G401 (cell line): ENCODE measurements at regions not wholly inside any gene's neighbourhood (a gene's known extent, or its start where the extent isn't known, plus 50 kb on each side); places are given as distances from the start of the nearest gene placed in this dataset.

Experiments used
- DNase-seq: peaks from one replicate; pipeline ENCODE4 v3.0.0-alpha.2; 2015; ENCODE audit warnings: low spot score
- in situ Hi-C: cut with HindIII; loops from 2 replicates; pipeline ENCODE4 v1.10.0; 2016; ENCODE audit warnings: low sequenced_read_pairs, mixed read lengths

- in situ Hi-C loops = no loop called here
- no peak for DNase-seq
Observed at GRCh38 chr18:24840640-24841039, 380.2 kb downstream of the HRH4 start.

GRCh38 chr18:24841536-24841935 lies 381.1 kb downstream of the HRH4 start:
- no peak for DNase-seq
- in situ Hi-C loops = no loop called here

- DNase-seq = no peak
- in situ Hi-C loops = no loop called here
Observed at GRCh38 chr18:24843123-24843522, 382.7 kb downstream of the HRH4 start.

- DNase-seq = no peak
- in situ Hi-C loops = no loop called here
Observed at GRCh38 chr18:24846138-24846537, 385.7 kb downstream of the HRH4 start.

GRCh38 chr18:24850532-24850931 lies 390.1 kb downstream of the HRH4 start:
- in situ Hi-C loops = no loop called here
- DNase-seq = no peak

GRCh38 chr18:24853076-24853475 lies 392.6 kb downstream of the HRH4 start:
- in situ Hi-C loops = no loop called here

GRCh38 chr18:24860978-24861680 lies 400.7 kb downstream of the HRH4 start:
- peak; percentile 60 for DNase-seq
- in situ Hi-C loops = no loop called here

More at GRCh38 chr18:24853076-24853475, 392.6 kb downstream of the HRH4 start:
- DNase-seq = no peak

GRCh38 chr18:24862201-24862816 lies 401.9 kb downstream of the HRH4 start:
- DNase-seq = peak; percentile 63
- in situ Hi-C loops = no loop called here

- in situ Hi-C loops = no loop called here
Observed at GRCh38 chr18:24868311-24868710, 407.9 kb downstream of the HRH4 start.

GRCh38 chr18:24868760-24869237 lies 408.4 kb downstream of the HRH4 start:
- DNase-seq = no peak
- in situ Hi-C loops = no loop called here

More at GRCh38 chr18:24868311-24868710, 407.9 kb downstream of the HRH4 start:
- no peak for DNase-seq

GRCh38 chr18:24869285-24869684 lies 408.8 kb downstream of the HRH4 start:
- no peak for DNase-seq
- in situ Hi-C loops = no loop called here

GRCh38 chr18:24875286-24875685 lies 414.8 kb downstream of the HRH4 start:
- in situ Hi-C loops = no loop called here

GRCh38 chr18:24875777-24876176 lies 415.3 kb downstream of the HRH4 start:
- DNase-seq = no peak
- in situ Hi-C loops = no loop called here

More at GRCh38 chr18:24875286-24875685, 414.8 kb downstream of the HRH4 start:
- DNase-seq = no peak

- in situ Hi-C loops = no loop called here
- DNase-seq = no peak
Observed at GRCh38 chr18:24876266-24876665, 415.8 kb downstream of the HRH4 start.

GRCh38 chr18:24877066-24877465 lies 416.6 kb downstream of the HRH4 start:
- in situ Hi-C loops = no loop called here
- DNase-seq = no peak

- in situ Hi-C loops = no loop called here
- peak; percentile 48 for DNase-seq
Observed at GRCh38 chr18:24877546-24877945, 417.1 kb downstream of the HRH4 start.

GRCh38 chr18:24878289-24878688 lies 417.9 kb downstream of the HRH4 start:
- in situ Hi-C loops = no loop called here
- DNase-seq = peak; percentile 88

GRCh38 chr18:24885276-24885675 lies 424.8 kb downstream of the HRH4 start:
- in situ Hi-C loops = no loop called here
- DNase-seq = no peak

GRCh38 chr18:24894880-24895279 lies 434.4 kb downstream of the HRH4 start:
- no peak for DNase-seq
- in situ Hi-C loops = no loop called here

GRCh38 chr18:24897461-24897860 lies 437.0 kb downstream of the HRH4 start:
- in situ Hi-C loops = no loop called here
- no peak for DNase-seq

- in situ Hi-C loops = no loop called here
- no peak for DNase-seq
Observed at GRCh38 chr18:24910221-24910620, 441.7 kb downstream of the ZNF521 start.
